K562 (cell line): ENCODE measurements at regions not wholly inside any gene's neighbourhood (a gene's known extent, or its start where the extent isn't known, plus 50 kb on each side); places are given as distances from the start of the nearest gene placed in this dataset.

Source experiments
- BDP1 ChIP-seq: IDR thresholded peaks from 3 replicates; pipeline ENCODE4 v1.6.1; 2011; ENCODE audit not compliant: insufficient read length, insufficient read depth
- CAMTA2 ChIP-seq: fragments of 250-450 bp; sonication (Bioruptor Pico); conservative IDR thresholded peaks from 2 replicates; pipeline ENCODE4 v1.5.1; 2022
- HEY1 ChIP-seq: fragments of 250-450 bp; sonication (Bioruptor Pico); IDR thresholded peaks from 2 replicates; pipeline ENCODE4 v1.5.0; 2020; ENCODE audit warnings: mild to moderate bottlenecking, moderate library complexity, borderline replicate concordance
- HMBOX1 ChIP-seq: sonication (generic); IDR thresholded peaks from 2 replicates; pipeline ENCODE4 v1.6.1; 2016
- IFI16 ChIP-seq: fragments of 250-450 bp; sonication (Bioruptor Pico); IDR thresholded peaks from 2 replicates; pipeline ENCODE4 v2.1.2; 2022; ENCODE audit warnings: mild to moderate bottlenecking, inconsistent platforms
- NONO ChIP-seq, 2 experiments: fragments of 200-400 bp in 1 of 2; fragments of 450-650 bp in 1 of 2; formaldehyde crosslinking in 1 of 2; IDR thresholded peaks; 2 replicates each; pipeline ENCODE4 v1.6.1; 2017; ENCODE audit warnings: low read depth in 2 of 2, mild to moderate bottlenecking in 2 of 2, moderate library complexity in 2 of 2, low read length in 1 of 2
- TCF7L2 ChIP-seq: fragments of 150-350 bp; IDR thresholded peaks from 2 replicates; pipeline ENCODE4 v1.6.1; 2016; ENCODE audit warnings: low read depth, mild to moderate bottlenecking, low read length, moderate library complexity
- TFAP4 ChIP-seq: sonication (generic); formaldehyde crosslinking; IDR thresholded peaks from 2 replicates; pipeline ENCODE4 v1.8.0; 2022; ENCODE audit warnings: missing genetic modification reagents, mild to moderate bottlenecking, moderate library complexity, borderline replicate concordance
- THRB ChIP-seq: fragments of 450-650 bp; formaldehyde crosslinking; conservative IDR thresholded peaks from 2 replicates; pipeline ENCODE4 v1.4.0; 2022; ENCODE audit warnings: mild to moderate bottlenecking, missing genetic modification characterization
- TOE1 ChIP-seq, 2 experiments: fragments of 450-650 bp in 1 of 2; sonication (generic) in 1 of 2; formaldehyde crosslinking in 1 of 2; IDR thresholded peaks; 2 replicates each; pipeline versions ENCODE4 v1.7.1 to v1.8.0; 2016 to 2022; ENCODE audit warnings: borderline replicate concordance in 2 of 2, mild to moderate bottlenecking in 2 of 2, antibody characterized with exemption in 1 of 2, inconsistent platforms in 1 of 2, low read depth in 1 of 2, missing genetic modification reagents in 1 of 2, moderate library complexity in 1 of 2
- TRIM25 ChIP-seq: fragments of 450-650 bp; IDR thresholded peaks from 2 replicates; pipeline ENCODE4 v1.7.0; 2016; ENCODE audit warnings: borderline replicate concordance
- WHSC1 ChIP-seq: IDR thresholded peaks from one replicate; pipeline ENCODE4 v1.6.1; 2012; ENCODE audit warnings: low read length, control low read depth, inconsistent platforms
- ZNF133 ChIP-seq: fragments of 250-450 bp; sonication (Bioruptor Pico); IDR thresholded peaks from 2 replicates; pipeline ENCODE4 v1.4.0; 2020; ENCODE audit warnings: mild to moderate bottlenecking
- ZNF3 ChIP-seq: fragments of 250-450 bp; sonication (Bioruptor Pico); IDR thresholded peaks from 2 replicates; pipeline ENCODE4 v1.5.0; 2021; ENCODE audit warnings: mild to moderate bottlenecking, moderate library complexity
- ZNF354B ChIP-seq: fragments of 250-450 bp; sonication (Bioruptor Pico); IDR thresholded peaks from 2 replicates; pipeline ENCODE4 v1.4.0; 2020
- ZNF518B ChIP-seq: fragments of 250-450 bp; sonication (Bioruptor Pico); IDR thresholded peaks from 2 replicates; pipeline ENCODE4 v1.5.0; 2021; ENCODE audit warnings: mild to moderate bottlenecking, moderate library complexity
- ZNF75A ChIP-seq: fragments of 450-650 bp; formaldehyde crosslinking; IDR thresholded peaks from 2 replicates; pipeline ENCODE4 v1.4.0; 2020; ENCODE audit warnings: mild to moderate bottlenecking
- ZNF764 ChIP-seq: fragments of 250-450 bp; sonication (Bioruptor Pico); IDR thresholded peaks from 2 replicates; pipeline ENCODE4 v1.4.0; 2020; ENCODE audit warnings: low read depth, mild to moderate bottlenecking, moderate library complexity
- ZNF778 ChIP-seq: fragments of 450-650 bp; formaldehyde crosslinking; IDR thresholded peaks from 2 replicates; pipeline ENCODE4 v1.4.0; 2020; ENCODE audit warnings: mild to moderate bottlenecking, moderate library complexity

- TF ChIP-seq TFAP4 (CRISPR knock-in tag), result peak; percentile 87; the same call in 1 of the 2 replicates
- peak; percentile 47; the same call in 1 of the 2 replicates for TF ChIP-seq TOE1 (IDR thresholded peaks at IDR 0.05; ENCODE audit: borderline replicate concordance)
- no peak for TF ChIP-seq TOE1 (CRISPR knock-in tag; IDR thresholded peaks at IDR 0.05; ENCODE audit: borderline replicate concordance, low read depth)
- TF ChIP-seq IFI16 (CRISPR knock-in tag), result no peak
- TF ChIP-seq TRIM25, result no peak
- TF ChIP-seq TCF7L2, result no peak
- peak in 1 of 2 experiments; percentile 30; a peak in 2 of 4 replicates for TF ChIP-seq NONO (IDR thresholded peaks at IDR 0.05; ENCODE audit: low read depth in 2 of 2, low read length in 1 of 2)
- no peak for TF ChIP-seq ZNF75A
- no peak for TF ChIP-seq BDP1
- no peak for TF ChIP-seq ZNF354B (CRISPR knock-in tag)
- no peak for TF ChIP-seq WHSC1
- no peak for TF ChIP-seq ZNF518B (CRISPR knock-in tag)
- no peak for TF ChIP-seq CAMTA2
- TF ChIP-seq ZNF778 (CRISPR knock-in tag), result no peak
- no peak for TF ChIP-seq ZNF764 (CRISPR knock-in tag)
- no peak for TF ChIP-seq ZNF133 (CRISPR knock-in tag)
- no peak for TF ChIP-seq HMBOX1
- TF ChIP-seq HEY1 (CRISPR knock-in tag), result no peak
- no peak for TF ChIP-seq THRB
- no peak for TF ChIP-seq ZNF3 (CRISPR knock-in tag)
These were observed 57.2 kb upstream of the ARID1B start (continued) for GRCh38 chr6:156719720-156720563.
